HG03139 (cell line): ENCODE measurements at regions not wholly inside any gene's neighbourhood (a gene's known extent, or its start where the extent isn't known, plus 50 kb on each side); places are given as distances from the start of the nearest gene placed in this dataset.

Source experiments
- ATAC-seq: cut with Tn5 transposase; IDR thresholded peaks from one replicate; pipeline ENCODE4 v1.9.1; 2021; ENCODE audit not compliant: unreplicated experiment

- ATAC-seq = no peak
Measured at GRCh38 chr6:12504325-12504966, 212.1 kb upstream of the PHACTR1 start.

GRCh38 chr6:12505486-12505885, 211.1 kb upstream of the PHACTR1 start:
- no peak for ATAC-seq

DNA sequence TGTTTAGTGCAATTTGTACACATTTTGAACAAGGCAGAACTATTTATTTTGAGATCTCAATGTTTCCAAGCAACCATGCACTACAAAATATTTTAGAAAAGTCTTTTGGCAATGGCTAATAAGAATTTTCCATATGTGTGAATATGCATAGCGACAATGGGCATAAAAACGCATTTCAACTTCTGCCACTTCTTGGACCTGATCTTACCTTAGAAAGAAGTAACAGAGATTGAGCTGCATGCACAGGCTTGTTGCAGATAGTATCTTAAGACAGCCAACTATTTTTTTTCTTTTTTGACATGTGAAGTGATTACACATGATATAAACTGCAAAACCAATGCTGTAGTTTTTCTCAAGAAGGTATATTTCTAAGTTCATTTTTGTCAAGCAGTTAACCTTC, 210.4 kb upstream of the PHACTR1 start:
- no peak for ATAC-seq

DNA sequence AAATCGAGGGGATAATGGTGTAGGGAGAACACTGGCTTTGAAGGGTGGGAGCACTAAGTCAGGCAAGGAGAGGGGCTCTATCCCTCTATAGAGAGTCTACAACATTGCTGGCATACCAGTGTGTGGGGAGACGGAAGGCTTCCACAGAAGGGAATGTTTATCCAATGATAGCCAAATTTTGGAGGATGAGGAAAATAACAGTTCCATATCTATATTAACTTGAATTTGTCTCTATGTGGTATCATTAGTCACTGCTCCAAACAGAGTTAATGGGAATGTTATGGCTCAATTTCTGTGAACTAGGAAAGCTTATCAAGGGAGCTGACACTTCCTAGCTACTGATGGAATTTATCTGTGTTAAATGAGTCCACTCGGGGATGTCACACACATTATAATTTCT, 208.9 kb upstream of the PHACTR1 start:
- ATAC-seq = no peak

- ATAC-seq = no peak
Measured at GRCh38 chr6:12508553-12508952, 208.0 kb upstream of the PHACTR1 start.

DNA sequence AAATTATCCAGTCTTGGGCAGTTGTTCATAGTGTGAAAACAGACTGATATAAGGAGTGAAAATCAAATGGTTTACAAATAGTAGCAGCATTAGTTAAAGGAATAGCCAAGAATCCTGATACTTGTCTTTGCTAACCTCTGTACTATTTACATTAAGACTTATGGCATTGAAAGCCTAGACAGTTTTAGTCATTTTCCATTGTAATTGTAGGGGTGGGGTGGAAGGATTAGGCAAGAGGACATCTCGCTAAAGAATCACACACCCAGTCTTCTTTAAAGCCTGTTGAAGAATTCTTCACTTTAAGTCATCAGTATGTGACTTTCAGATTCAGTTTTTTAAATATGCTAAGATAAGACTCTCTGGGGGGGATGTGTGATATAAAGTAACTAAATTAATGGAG, 207.5 kb upstream of the PHACTR1 start:
- no peak for ATAC-seq

DNA sequence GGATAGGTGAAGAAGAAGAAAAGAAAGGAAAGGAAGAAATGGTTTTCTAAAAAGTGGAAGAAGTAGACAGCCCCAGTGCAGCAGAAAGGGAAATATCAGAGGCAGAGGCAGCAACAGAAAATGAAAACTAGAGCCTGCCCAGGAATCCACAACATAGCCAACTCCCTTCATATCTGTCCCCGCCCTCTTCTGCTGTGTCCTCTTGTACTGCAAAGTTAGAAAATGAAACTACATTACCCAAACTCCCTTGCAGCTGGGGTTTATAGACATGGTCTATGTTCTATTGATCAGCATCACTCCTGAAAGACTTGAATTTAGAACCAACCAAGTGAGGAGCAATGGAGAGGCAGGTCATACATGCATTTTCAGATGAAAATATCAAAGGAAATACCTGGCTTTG, 200.5 kb upstream of the PHACTR1 start:
- peak; percentile 52 for ATAC-seq

GRCh38 chr6:12522347-12522746, 194.2 kb upstream of the PHACTR1 start:
- no peak for ATAC-seq

- no peak for ATAC-seq
Measured at GRCh38 chr6:12523726-12524125, 192.8 kb upstream of the PHACTR1 start.

GRCh38 chr6:12525276-12525675, 191.3 kb upstream of the PHACTR1 start:
- no peak for ATAC-seq

- ATAC-seq = no peak
Measured at GRCh38 chr6:12527339-12527738, 189.2 kb upstream of the PHACTR1 start.

GRCh38 chr6:12528136-12528535, 188.4 kb upstream of the PHACTR1 start:
- no peak for ATAC-seq

DNA sequence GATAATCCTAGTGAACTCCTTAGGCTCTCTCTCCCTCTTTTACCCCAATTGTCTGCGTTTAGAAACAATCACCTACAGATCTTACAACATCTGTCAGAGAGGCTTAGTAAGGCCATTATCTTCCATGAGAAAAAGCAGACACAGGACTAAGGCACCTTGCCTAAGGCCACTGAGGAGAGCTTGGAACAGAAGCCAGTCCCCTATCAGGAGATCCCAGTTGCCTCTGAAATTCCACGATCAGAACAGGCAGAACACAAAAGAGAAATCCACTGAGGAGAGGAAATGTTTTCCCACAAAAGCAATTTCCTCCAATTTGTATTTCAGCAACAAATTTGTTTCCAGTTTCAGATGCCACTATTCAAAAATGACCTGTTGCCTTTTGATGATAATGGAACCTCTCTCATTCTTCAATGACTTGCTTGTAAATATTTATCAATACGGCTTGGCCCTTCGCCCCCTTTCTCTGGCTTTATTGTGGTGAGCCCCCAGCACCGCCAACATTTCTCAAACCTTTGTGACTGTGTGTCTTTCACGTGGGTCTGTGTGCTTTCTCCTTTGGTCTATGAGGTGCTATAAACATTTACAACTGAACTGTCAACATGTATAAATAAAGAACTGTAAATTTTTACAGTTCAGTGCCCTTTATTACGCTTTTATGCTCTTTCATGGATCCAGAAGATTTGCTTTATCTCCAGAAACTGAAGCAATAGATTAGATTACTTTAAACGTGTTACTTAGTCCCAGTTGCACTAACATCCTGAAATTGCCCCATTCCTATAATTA, 187.8 kb upstream of the PHACTR1 start:
- ATAC-seq = no peak

DNA sequence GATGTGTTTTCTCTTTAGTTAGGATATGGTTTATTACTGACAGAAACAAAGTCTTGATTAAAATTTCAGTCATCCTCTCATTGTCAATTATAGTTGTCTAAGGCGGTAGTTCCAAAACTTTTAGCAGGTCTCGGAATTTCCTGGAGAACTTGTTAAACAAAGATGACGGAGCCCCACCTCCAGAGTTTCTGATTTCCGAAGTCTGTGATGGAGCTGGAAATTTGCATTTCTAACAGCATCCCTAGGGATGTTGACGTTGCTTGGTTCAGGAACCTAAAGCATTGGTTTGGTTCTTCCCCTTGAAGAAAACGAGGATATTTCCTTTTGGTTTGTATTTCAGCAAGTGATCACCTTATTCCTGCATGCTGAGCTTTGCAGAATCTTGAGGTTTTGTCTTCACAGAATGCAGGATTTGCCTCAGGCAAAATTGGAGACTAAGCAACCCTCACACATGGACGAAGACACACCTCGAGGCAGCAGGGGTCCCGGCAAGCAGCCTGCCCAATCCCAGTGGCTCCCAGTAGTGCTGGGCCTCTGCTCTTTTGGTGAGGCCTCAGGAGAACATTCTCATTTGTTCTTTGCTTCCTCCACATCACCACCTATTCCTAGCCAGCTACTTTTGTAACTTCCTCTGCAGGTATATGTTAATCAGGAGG, 187.1 kb upstream of the PHACTR1 start:
- ATAC-seq = no peak

- ATAC-seq = no peak
Measured at GRCh38 chr6:12530345-12530744, 186.2 kb upstream of the PHACTR1 start.

GRCh38 chr6:12533586-12533985, 183.0 kb upstream of the PHACTR1 start:
- ATAC-seq = no peak

DNA sequence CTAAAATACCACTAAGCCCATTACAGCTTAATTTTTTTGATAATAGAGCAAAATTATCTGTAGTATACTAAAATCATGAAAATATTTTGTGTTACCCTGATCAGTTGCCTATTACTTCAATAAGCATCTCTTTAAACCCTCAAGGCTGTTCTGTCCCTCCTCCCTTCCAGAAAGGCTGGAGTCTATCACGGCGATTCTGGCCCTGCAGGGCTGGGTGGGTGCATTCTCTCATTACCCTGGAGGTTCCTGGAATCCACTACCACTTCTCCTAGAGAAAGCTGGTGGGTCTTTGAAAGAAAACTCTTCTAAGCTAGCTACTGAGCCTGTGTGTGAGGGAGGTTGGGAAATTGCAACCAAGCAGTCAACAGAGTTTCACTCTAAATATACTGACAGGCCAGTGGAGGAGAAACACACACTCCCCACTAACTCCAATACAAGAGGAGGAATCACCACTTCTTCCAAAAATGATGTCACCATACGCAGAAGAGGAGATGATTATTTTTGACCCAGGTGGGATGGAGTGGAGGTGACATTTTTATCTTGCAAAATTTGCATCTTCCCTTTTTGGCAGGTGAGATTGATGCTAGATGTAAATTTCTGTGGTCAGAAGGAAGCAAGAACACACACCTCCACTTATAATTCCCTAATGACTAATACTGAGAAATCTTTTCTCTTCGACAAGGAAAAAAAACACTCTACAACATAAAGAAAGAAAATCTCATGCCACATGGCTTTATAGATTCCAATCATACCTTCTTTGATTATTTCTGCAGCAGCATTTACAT, 182.3 kb upstream of the PHACTR1 start:
- no peak for ATAC-seq

- no peak for ATAC-seq
Measured at GRCh38 chr6:12535586-12536314, 180.8 kb upstream of the PHACTR1 start.

- no peak for ATAC-seq
Measured at GRCh38 chr6:12536416-12536815, 180.2 kb upstream of the PHACTR1 start.

DNA sequence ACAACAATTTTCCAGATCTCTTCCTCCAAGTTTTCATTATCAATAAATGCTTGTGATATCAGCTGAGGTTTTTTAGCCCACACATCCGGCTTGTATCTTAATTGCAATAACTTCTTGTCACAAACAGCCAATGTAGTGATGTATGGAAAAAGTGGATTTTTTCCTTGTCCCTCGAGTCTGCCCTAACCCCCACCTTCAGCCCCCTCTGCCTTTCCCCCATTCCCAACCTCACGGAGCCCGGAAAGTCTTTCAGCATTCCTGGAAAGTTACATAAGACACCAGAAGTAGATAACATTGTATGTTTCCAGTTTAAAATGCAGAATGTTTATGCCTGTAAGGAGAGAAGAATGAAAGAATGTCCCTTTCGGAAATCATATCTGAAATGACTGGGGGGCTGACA, 179.2 kb upstream of the PHACTR1 start:
- ATAC-seq = no peak

DNA sequence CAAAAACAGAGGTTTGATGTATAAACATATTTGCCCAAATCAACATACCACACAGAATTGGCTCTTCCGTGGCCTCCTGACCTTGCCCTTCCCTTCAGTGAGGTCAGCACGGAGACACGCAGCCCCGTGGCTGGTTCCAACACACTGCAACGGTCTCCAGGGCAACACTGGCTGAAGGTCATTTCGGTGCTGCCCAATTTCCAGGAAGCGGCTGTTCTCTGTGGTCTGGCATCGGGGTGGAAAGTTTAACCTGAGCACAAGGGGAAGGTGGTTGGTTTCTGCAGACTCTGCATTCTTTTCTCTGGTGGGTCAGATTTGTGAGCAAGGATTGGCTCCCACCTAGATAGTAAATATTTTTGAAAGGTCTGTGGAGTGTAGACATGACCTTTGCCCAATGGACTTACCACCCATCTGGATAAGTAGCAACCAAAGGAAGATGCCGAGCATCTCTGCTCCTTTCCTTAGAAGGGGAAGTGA, 177.6 kb upstream of the PHACTR1 start:
- ATAC-seq = no peak
